ENCODE measurements at regions not wholly inside any gene's neighbourhood (a gene's known extent, or its start where the extent isn't known, plus 50 kb on each side); places are given as distances from the start of the nearest gene placed in this dataset.
A peak's percentile ranks its signal among the peaks of the same experiment; 100 is the strongest.

- no peaks in the 10 kb centered on the region for H3K36me3 ChIP-seq
- no peak overlapping the region for H3K27ac ChIP-seq
- H3K9me3 ChIP-seq (ENCODE audit: severe bottlenecking): no peaks in the 10 kb centered on the region
- no peaks in the 10 kb centered on the region for H3K27me3 ChIP-seq (ENCODE audit: insufficient read depth, low read depth, severe bottlenecking)
- no peak overlapping the region for H3K4me3 ChIP-seq (ENCODE audit: low read depth, low read length)
- no peak for TF ChIP-seq CTCF (IDR thresholded peaks at IDR 0.05; ENCODE audit: low read depth, low read length)
- DNase-seq: no peak
Observed at GRCh38 chr3:34583451-34583850, 785.0 kb downstream of the PDCD6IP start.

DNA sequence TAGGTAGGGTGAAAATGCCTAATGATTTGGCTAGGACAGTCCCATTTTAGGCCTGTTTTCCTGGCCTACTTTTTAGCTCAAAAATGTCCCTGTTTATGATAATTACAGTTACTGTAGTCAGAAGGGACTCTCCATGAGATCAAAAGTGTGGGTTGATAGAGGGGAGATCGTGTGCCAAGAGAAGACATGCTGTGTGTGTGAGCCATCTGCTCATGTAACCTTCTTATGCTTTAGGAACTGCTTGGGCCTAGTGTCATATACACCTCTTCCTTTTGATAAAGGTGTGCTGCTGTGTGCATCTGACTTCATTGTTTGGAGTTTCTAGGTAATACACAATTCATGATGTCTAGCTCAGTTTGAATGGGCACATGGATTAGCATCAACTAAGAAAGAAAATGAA, 786.5 kb downstream of the PDCD6IP start:
- Histone ChIP-seq H3K36me3 (no peaks in the 10 kb centered on the region), H3K27me3 (ENCODE audit: insufficient read depth, low read depth, severe bottlenecking) (no peaks in the 10 kb centered on the region), H3K9me3 (ENCODE audit: severe bottlenecking) (no peaks in the 10 kb centered on the region), H3K27ac (no peak overlapping the region), H3K4me3 (ENCODE audit: low read depth, low read length) (no peak overlapping the region)
- TF ChIP-seq CTCF (IDR thresholded peaks at IDR 0.05; ENCODE audit: low read depth, low read length): no peak
- no peak for DNase-seq

- Histone ChIP-seq H3K27ac (no peak overlapping the region), H3K27me3 (ENCODE audit: insufficient read depth, low read depth, severe bottlenecking) (no peaks in the 10 kb centered on the region), H3K9me3 (ENCODE audit: severe bottlenecking) (no peaks in the 10 kb centered on the region), H3K36me3 (no peaks in the 10 kb centered on the region), H3K4me3 (ENCODE audit: low read depth, low read length) (no peak overlapping the region)
- no peak for DNase-seq
- no peak for TF ChIP-seq CTCF (IDR thresholded peaks at IDR 0.05; ENCODE audit: low read depth, low read length)
Observed at GRCh38 chr3:34599595-34599994, 801.2 kb downstream of the PDCD6IP start.

GRCh38 chr3:34619990-34620389, 821.6 kb downstream of the PDCD6IP start:
- Histone ChIP-seq H3K9me3 (ENCODE audit: severe bottlenecking) (no peaks in the 10 kb centered on the region), H3K36me3 (no peaks in the 10 kb centered on the region), H3K4me3 (ENCODE audit: low read depth, low read length) (no peak overlapping the region), H3K27me3 (ENCODE audit: insufficient read depth, low read depth, severe bottlenecking) (no peaks in the 10 kb centered on the region), H3K27ac (no peak overlapping the region)
- DNase-seq: no peak
- peak; percentile 12; the same call in 1 of the 2 replicates for TF ChIP-seq CTCF (IDR thresholded peaks at IDR 0.05; ENCODE audit: low read depth, low read length)

DNA sequence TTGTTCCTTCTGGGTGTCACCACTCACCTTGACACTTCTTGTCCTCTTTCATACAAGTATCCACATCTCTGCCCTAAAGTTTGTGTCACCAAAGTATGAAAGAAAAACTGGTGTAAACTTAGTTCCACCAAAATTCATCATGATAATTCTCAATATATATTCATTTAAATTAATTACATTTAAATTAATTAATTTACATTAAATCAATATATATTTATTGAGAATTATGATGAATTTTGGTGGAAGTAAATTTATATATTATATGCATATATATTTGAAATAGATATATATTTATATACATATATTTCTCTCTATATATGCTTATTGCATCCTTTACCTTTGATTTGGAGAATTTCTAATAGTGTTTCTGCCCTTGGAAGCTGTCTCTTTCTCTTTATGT, 828.3 kb downstream of the PDCD6IP start:
- TF ChIP-seq CTCF (IDR thresholded peaks at IDR 0.05; ENCODE audit: low read depth, low read length): no peak
- Histone ChIP-seq H3K27ac (no peak overlapping the region), H3K9me3 (ENCODE audit: severe bottlenecking) (no peaks in the 10 kb centered on the region), H3K36me3 (no peaks in the 10 kb centered on the region), H3K27me3 (ENCODE audit: insufficient read depth, low read depth, severe bottlenecking) (no peaks in the 10 kb centered on the region), H3K4me3 (ENCODE audit: low read depth, low read length) (no peak overlapping the region)
- DNase-seq: no peak

- no peak for DNase-seq
- Histone ChIP-seq H3K27me3 (ENCODE audit: insufficient read depth, low read depth, severe bottlenecking) (no peaks in the 10 kb centered on the region), H3K36me3 (no peaks in the 10 kb centered on the region), H3K9me3 (ENCODE audit: severe bottlenecking) (no peaks in the 10 kb centered on the region), H3K4me3 (ENCODE audit: low read depth, low read length) (no peak overlapping the region), H3K27ac (no peak overlapping the region)
- TF ChIP-seq CTCF (IDR thresholded peaks at IDR 0.05; ENCODE audit: low read depth, low read length): no peak
Observed at GRCh38 chr3:34634939-34635338, 836.5 kb downstream of the PDCD6IP start.

Measured in WERI-Rb-1 (cell line).